SK-N-SH (cell line): ENCODE measurements at regions not wholly inside any gene's neighbourhood (a gene's known extent, or its start where the extent isn't known, plus 50 kb on each side); places are given as distances from the start of the nearest gene placed in this dataset.

Experiments used
- CHD2 ChIP-seq: fragments of 150-350 bp; IDR thresholded peaks from 2 replicates; pipeline ENCODE4 v1.6.1; 2018; ENCODE audit warnings: low read length; ENCODE audit not compliant: partially characterized antibody
- GABPA ChIP-seq: IDR thresholded peaks from 2 replicates; pipeline ENCODE4 v1.4.0; 2012; ENCODE audit warnings: low read depth, mild to moderate bottlenecking
- MEF2A ChIP-seq: IDR thresholded peaks from 2 replicates; pipeline ENCODE4 v1.4.0; 2012; ENCODE audit warnings: low read depth, borderline replicate concordance
- POLR2AphosphoS5 ChIP-seq: IDR thresholded peaks from 2 replicates; pipeline ENCODE4 v1.6.1; 2012; ENCODE audit warnings: low read depth, low read length
- TF ChIP-seq, protein P1 (sequence below): fragments of 200-600 bp; sonication (generic); IDR thresholded peaks from 2 replicates; pipeline ENCODE4 v1.6.1; 2017; ENCODE audit warnings: antibody characterized with exemption, mild to moderate bottlenecking, moderate library complexity

DNA sequence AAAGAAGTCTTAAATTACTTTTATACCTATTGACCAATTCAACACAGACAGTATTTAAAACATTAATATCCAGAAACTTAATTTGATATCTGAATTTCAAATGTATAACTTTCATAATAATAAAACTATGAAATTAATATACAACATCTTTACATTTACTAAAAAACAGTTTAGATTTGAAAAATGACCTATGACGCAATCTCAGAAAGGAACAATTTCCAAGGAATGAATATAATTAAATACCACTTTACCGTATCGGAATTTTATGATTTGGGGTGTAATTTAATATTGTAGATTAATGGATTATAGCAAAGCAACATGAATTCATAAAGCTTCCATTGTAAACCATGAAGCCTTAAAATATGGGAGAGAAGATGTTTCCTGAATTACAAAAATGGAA lies 321.5 kb upstream of the TRPM3 start:
- TF ChIP-seq POLR2AphosphoS5 (no peak), CHD2 (no peak), GABPA (no peak), MEF2A (no peak)
- TF ChIP-seq, protein P1, sequence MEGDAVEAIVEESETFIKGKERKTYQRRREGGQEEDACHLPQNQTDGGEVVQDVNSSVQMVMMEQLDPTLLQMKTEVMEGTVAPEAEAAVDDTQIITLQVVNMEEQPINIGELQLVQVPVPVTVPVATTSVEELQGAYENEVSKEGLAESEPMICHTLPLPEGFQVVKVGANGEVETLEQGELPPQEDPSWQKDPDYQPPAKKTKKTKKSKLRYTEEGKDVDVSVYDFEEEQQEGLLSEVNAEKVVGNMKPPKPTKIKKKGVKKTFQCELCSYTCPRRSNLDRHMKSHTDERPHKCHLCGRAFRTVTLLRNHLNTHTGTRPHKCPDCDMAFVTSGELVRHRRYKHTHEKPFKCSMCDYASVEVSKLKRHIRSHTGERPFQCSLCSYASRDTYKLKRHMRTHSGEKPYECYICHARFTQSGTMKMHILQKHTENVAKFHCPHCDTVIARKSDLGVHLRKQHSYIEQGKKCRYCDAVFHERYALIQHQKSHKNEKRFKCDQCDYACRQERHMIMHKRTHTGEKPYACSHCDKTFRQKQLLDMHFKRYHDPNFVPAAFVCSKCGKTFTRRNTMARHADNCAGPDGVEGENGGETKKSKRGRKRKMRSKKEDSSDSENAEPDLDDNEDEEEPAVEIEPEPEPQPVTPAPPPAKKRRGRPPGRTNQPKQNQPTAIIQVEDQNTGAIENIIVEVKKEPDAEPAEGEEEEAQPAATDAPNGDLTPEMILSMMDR: no peak
